ENCODE measurements at regions not wholly inside any gene's neighbourhood (a gene's known extent, or its start where the extent isn't known, plus 50 kb on each side); places are given as distances from the start of the nearest gene placed in this dataset.

DNA sequence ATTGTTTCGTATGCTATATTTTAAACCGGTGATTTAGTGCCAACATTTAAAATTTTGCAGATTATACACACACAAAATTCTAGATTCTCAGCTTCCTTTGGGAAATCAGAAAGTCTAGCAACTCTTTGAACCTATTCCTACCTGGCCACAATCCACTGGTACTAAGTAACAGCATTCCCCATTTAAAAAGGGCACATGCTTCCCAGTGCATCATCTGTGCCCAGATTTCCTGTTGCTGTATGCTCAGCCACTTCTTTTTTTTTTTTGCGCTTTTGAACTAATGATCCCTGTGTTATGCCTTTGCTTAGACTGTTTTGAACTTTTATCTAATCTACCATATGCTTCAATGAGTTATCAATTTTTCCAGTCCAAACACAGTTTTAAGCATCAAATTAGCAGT lies 548.4 kb downstream of the PLPP3 start:
- Histone ChIP-seq H3K27me3 (ENCODE audit: insufficient read depth, poor library complexity, severe bottlenecking) (no peaks in the 10 kb centered on the region), H3K9me3 (ENCODE audit: severe bottlenecking) (no peaks in the 10 kb centered on the region), H3K27ac (ENCODE audit: poor library complexity, severe bottlenecking) (no peak overlapping the region), H3K36me3 (ENCODE audit: low read depth) (no peaks in the 10 kb centered on the region), H3K4me1 (ENCODE audit: insufficient read depth, poor library complexity, severe bottlenecking) (no peaks in the 10 kb centered on the region), H3K4me3 (ENCODE audit: severe bottlenecking) (no peak overlapping the region)
- DNase-seq (ENCODE audit: low spot score) (no peak), ATAC-seq (ENCODE audit: low read depth) (no peak)
- TF ChIP-seq, protein P1, sequence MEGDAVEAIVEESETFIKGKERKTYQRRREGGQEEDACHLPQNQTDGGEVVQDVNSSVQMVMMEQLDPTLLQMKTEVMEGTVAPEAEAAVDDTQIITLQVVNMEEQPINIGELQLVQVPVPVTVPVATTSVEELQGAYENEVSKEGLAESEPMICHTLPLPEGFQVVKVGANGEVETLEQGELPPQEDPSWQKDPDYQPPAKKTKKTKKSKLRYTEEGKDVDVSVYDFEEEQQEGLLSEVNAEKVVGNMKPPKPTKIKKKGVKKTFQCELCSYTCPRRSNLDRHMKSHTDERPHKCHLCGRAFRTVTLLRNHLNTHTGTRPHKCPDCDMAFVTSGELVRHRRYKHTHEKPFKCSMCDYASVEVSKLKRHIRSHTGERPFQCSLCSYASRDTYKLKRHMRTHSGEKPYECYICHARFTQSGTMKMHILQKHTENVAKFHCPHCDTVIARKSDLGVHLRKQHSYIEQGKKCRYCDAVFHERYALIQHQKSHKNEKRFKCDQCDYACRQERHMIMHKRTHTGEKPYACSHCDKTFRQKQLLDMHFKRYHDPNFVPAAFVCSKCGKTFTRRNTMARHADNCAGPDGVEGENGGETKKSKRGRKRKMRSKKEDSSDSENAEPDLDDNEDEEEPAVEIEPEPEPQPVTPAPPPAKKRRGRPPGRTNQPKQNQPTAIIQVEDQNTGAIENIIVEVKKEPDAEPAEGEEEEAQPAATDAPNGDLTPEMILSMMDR (IDR thresholded peaks at IDR 0.05; ENCODE audit: poor library complexity, severe bottlenecking), result no peak

DNA sequence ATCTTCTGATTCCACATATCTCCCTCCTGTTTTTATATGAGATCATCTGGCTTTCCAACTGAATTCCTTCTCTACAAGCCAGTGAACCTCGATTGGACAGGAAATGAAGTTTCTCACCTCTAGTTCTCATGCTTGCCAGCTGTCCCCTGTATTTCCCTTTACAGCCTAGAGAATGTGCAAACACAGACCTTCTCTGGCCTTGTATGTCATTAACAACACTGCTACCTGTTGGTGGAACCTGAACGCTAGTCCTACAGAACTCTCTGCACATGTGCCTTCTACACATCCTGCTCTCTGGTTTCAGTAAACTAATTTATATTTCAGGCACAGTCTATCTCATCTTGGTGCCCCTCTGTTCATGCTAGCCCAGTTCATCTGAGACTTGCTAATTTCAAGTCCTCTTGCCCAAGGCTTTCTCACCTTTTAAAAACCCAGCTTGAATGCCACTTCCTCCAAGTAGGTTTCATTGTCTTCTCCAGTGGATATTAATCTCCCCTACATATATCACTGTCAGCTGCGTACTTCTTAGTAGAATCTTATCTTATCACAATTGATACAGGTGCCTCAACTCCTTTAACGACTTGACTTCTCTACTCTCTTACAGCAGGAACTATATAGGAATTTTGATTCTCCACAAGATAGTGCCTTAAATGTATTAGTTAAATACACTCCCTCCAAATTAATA lies 549.9 kb downstream of the PLPP3 start:
- no peaks in the 10 kb centered on the region for H3K36me3 ChIP-seq (ENCODE audit: low read depth)
- H3K4me1 ChIP-seq (ENCODE audit: insufficient read depth, poor library complexity, severe bottlenecking), result no peaks in the 10 kb centered on the region
- no peaks in the 10 kb centered on the region for H3K27me3 ChIP-seq (ENCODE audit: insufficient read depth, poor library complexity, severe bottlenecking)
- ATAC-seq (ENCODE audit: low read depth), result no peak
- DNase-seq (ENCODE audit: low spot score), result no peak
- H3K4me3 ChIP-seq (ENCODE audit: severe bottlenecking), result no peak overlapping the region
- no peak overlapping the region for H3K27ac ChIP-seq (ENCODE audit: poor library complexity, severe bottlenecking)
- no peaks in the 10 kb centered on the region for H3K9me3 ChIP-seq (ENCODE audit: severe bottlenecking)
- TF ChIP-seq, protein P1 (IDR thresholded peaks at IDR 0.05; ENCODE audit: poor library complexity, severe bottlenecking), result no peak

DNA sequence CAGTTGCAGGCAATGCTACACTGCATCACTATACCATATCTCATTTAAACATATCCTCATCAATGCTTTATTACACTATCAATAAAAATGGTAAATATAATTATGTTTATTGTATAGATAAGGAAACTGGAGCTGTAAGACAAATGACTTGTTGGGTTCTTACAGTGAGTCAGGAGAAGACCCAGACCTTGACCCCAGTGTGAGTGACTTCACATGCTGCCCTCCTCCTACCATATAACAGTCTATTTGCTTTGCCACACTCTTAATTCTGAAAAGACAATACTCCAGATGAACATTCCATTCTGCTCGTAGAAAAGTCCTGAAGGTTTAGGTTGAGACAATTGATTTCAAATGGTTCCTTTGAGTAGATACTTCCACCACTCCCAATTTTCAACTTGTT lies 550.5 kb downstream of the PLPP3 start:
- no peaks in the 10 kb centered on the region for H3K27me3 ChIP-seq (ENCODE audit: insufficient read depth, poor library complexity, severe bottlenecking)
- no peaks in the 10 kb centered on the region for H3K36me3 ChIP-seq (ENCODE audit: low read depth)
- TF ChIP-seq, protein P1 (IDR thresholded peaks at IDR 0.05; ENCODE audit: poor library complexity, severe bottlenecking), result no peak
- DNase-seq (ENCODE audit: low spot score) (no peak), ATAC-seq (ENCODE audit: low read depth) (no peak)
- no peak overlapping the region for H3K4me3 ChIP-seq (ENCODE audit: severe bottlenecking)
- H3K4me1 ChIP-seq (ENCODE audit: insufficient read depth, poor library complexity, severe bottlenecking), result no peaks in the 10 kb centered on the region
- no peaks in the 10 kb centered on the region for H3K9me3 ChIP-seq (ENCODE audit: severe bottlenecking)
- H3K27ac ChIP-seq (ENCODE audit: poor library complexity, severe bottlenecking), result no peak overlapping the region

DNA sequence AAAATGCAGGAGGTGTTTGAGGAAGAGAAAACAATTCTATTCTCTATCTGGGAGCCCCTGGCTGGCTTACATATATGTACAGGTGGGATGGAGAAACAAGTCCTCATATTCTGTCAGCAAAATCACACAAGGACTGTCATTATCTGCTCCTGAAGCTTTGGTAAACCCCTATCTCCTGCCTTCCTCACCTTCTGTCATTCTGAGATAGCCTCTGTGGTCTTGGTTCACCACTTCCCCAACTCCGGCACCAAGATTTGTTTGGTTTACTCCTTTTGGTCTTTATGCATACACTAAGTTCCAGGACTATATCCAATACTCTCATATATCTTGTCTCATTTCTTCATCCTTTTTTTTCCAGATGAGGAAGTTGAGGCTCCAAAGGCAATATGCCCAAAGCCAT lies 551.1 kb downstream of the PLPP3 start:
- ATAC-seq (ENCODE audit: low read depth) (no peak), DNase-seq (ENCODE audit: low spot score) (no peak)
- H3K9me3 ChIP-seq (ENCODE audit: severe bottlenecking), result no peaks in the 10 kb centered on the region
- H3K4me3 ChIP-seq (ENCODE audit: severe bottlenecking), result no peak overlapping the region
- TF ChIP-seq, protein P1 (IDR thresholded peaks at IDR 0.05; ENCODE audit: poor library complexity, severe bottlenecking), result no peak
- no peaks in the 10 kb centered on the region for H3K27me3 ChIP-seq (ENCODE audit: insufficient read depth, poor library complexity, severe bottlenecking)
- no peaks in the 10 kb centered on the region for H3K4me1 ChIP-seq (ENCODE audit: insufficient read depth, poor library complexity, severe bottlenecking)
- H3K27ac ChIP-seq (ENCODE audit: poor library complexity, severe bottlenecking), result no peak overlapping the region
- no peaks in the 10 kb centered on the region for H3K36me3 ChIP-seq (ENCODE audit: low read depth)

DNA sequence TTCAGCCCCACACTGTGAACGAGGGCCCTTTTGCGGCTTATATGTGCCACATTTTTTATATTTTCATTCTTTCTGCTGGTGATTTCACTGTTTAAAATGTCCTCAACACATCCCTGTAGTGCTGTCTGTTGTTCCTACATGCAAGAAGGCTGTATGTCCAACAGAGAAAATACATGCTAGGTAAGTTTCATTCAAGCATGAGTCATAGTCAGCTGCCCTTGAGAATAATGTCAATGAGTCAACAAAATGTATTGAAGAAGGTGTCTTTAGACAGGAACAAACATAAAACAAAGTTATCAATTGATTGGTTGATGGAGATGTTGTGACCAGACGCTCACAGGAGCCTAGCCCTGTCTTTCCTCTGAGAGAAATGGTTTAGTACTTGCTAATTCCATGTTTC lies 553.4 kb downstream of the PLPP3 start:
- DNase-seq (ENCODE audit: low spot score) (no peak), ATAC-seq (ENCODE audit: low read depth) (peak; percentile 71)
- H3K27me3 ChIP-seq (ENCODE audit: insufficient read depth, poor library complexity, severe bottlenecking), result no peaks in the 10 kb centered on the region
- H3K27ac ChIP-seq (ENCODE audit: poor library complexity, severe bottlenecking), result no peak overlapping the region
- no peaks in the 10 kb centered on the region for H3K9me3 ChIP-seq (ENCODE audit: severe bottlenecking)
- H3K4me1 ChIP-seq (ENCODE audit: insufficient read depth, poor library complexity, severe bottlenecking), result no peaks in the 10 kb centered on the region
- H3K4me3 ChIP-seq (ENCODE audit: severe bottlenecking), result no peak overlapping the region
- H3K36me3 ChIP-seq (ENCODE audit: low read depth), result no peaks in the 10 kb centered on the region
- TF ChIP-seq, protein P1 (IDR thresholded peaks at IDR 0.05; ENCODE audit: poor library complexity, severe bottlenecking), result no peak

Measured in RWPE2 (cell line).